ENCODE measurements at regions not wholly inside any gene's neighbourhood (a gene's known extent, or its start where the extent isn't known, plus 50 kb on each side); places are given as distances from the start of the nearest gene placed in this dataset.

DNA sequence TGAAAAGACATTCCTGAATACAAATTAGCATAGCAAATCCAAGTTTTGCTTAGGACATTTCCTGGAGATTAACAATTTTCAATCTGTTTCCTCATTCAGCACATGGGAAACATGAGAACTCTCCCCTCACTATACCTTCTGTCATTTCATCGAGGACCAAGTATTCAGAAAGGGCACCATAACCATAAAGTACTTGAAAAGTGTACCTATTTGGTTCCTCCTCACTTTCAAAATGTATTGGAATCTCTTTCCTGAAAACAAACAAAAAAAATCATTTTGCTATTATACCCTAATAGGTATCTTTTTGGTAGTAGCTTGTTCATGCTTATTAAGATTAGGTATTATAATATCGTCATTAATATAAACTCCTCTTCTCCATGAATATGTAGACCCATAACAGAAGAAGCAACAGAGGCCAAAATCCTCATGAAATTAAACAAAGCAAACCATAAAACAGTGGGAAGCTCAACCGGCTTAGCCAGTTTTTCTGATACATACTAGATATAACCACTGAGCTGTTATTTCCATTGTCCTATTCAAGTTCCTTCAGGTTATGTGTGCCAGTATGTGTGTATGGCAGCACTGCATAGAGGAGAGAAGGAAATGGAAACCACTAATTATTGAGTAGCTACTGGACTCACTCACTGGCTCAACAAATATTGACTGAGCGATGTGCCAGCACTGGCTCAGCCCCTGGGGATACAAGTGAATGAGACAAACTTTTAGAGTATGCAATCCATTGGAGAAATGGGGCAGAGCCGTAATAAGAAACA is 274.0 kb downstream of the MAFB start:
- TF ChIP-seq, protein P1, sequence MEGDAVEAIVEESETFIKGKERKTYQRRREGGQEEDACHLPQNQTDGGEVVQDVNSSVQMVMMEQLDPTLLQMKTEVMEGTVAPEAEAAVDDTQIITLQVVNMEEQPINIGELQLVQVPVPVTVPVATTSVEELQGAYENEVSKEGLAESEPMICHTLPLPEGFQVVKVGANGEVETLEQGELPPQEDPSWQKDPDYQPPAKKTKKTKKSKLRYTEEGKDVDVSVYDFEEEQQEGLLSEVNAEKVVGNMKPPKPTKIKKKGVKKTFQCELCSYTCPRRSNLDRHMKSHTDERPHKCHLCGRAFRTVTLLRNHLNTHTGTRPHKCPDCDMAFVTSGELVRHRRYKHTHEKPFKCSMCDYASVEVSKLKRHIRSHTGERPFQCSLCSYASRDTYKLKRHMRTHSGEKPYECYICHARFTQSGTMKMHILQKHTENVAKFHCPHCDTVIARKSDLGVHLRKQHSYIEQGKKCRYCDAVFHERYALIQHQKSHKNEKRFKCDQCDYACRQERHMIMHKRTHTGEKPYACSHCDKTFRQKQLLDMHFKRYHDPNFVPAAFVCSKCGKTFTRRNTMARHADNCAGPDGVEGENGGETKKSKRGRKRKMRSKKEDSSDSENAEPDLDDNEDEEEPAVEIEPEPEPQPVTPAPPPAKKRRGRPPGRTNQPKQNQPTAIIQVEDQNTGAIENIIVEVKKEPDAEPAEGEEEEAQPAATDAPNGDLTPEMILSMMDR (IDR thresholded peaks at IDR 0.05; ENCODE audit: low read depth, low read length), result no peak
- TF ChIP-seq EZH2phosphoT487 (IDR thresholded peaks at IDR 0.05; ENCODE audit: low read depth), result no peak
- H3K27me3 ChIP-seq (ENCODE audit: low read depth, low read length), result peaks cover 20% of the 10 kb centered on the region
- H3K4me2 ChIP-seq (ENCODE audit: low read length), result no peak overlapping the region
- no peaks in the 10 kb centered on the region for H4K20me1 ChIP-seq (ENCODE audit: insufficient read depth, low read length)
- no peaks in the 10 kb centered on the region for H3K9me3 ChIP-seq (ENCODE audit: insufficient read depth, low read length)
- H3K4me3 ChIP-seq (ENCODE audit: low read length), result no peak overlapping the region
- H3K9ac ChIP-seq (ENCODE audit: low read length), result no peak overlapping the region
- no peaks in the 10 kb centered on the region for H3K79me2 ChIP-seq (ENCODE audit: low read length)
- no peaks in the 10 kb centered on the region for H3K36me3 ChIP-seq (replicated peaks; ENCODE audit: low read depth, low read length)
- no peaks in the 10 kb centered on the region for H3K4me1 ChIP-seq (ENCODE audit: low read length)
- H2AFZ ChIP-seq (ENCODE audit: low read depth, low read length), result no peak overlapping the region
- no peak overlapping the region for H3K27ac ChIP-seq (ENCODE audit: low read length)

DNA sequence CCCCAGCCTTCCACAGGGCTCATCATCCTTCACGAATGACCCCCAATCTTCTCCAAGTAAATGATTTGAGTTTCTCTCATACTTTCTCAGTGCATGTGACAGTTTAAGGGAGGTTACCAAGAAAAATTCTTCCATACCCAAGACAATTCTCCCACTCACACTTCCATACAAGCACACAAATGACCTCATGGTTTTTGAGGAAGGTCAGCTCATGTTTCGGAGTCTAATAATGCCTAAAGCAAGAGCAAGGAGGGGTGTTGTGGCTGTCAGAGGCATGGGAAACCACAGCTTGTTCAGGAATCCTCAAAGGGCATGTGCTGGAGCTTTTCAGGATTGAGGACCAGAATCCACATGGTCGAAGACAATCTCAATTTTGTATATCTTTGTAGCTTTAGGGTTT is 279.0 kb downstream of the MAFB start:
- H2AFZ ChIP-seq (ENCODE audit: low read depth, low read length), result no peak overlapping the region
- no peak overlapping the region for H3K9ac ChIP-seq (ENCODE audit: low read length)
- H3K27me3 ChIP-seq (ENCODE audit: low read depth, low read length), result peaks cover 48% of the 10 kb centered on the region
- H3K27ac ChIP-seq (ENCODE audit: low read length), result no peak overlapping the region
- TF ChIP-seq, protein P1 (IDR thresholded peaks at IDR 0.05; ENCODE audit: low read depth, low read length), result no peak
- TF ChIP-seq EZH2phosphoT487 (IDR thresholded peaks at IDR 0.05; ENCODE audit: low read depth), result no peak
- H3K79me2 ChIP-seq (ENCODE audit: low read length), result no peaks in the 10 kb centered on the region
- no peak overlapping the region for H3K4me2 ChIP-seq (ENCODE audit: low read length)
- H3K4me1 ChIP-seq (ENCODE audit: low read length), result no peaks in the 10 kb centered on the region
- H3K9me3 ChIP-seq (ENCODE audit: insufficient read depth, low read length), result no peaks in the 10 kb centered on the region
- H3K4me3 ChIP-seq (ENCODE audit: low read length), result no peak overlapping the region
- H3K36me3 ChIP-seq (replicated peaks; ENCODE audit: low read depth, low read length), result no peaks in the 10 kb centered on the region
- H4K20me1 ChIP-seq (ENCODE audit: insufficient read depth, low read length), result no peaks in the 10 kb centered on the region

DNA sequence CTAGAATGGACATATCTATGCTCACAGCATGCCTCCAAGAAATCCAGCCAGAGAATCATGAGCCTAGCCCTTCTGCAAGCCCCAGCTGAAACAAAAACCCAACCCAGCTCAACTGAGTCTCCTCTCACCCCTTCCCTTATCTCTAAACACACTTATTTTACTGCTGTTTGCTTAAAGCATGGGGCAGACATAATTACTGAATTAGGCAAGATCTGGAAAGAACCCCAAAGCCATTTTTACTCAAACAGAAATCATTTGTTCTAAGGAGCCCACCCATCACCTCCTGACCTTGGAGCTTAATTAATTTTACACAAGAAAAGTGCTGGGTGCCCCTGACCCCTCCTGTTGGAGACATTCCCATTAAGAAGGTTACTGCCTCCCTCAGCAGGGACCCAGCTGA is 291.6 kb downstream of the MAFB start:
- Histone ChIP-seq H3K4me2 (ENCODE audit: low read length) (no peak overlapping the region), H3K9me3 (ENCODE audit: insufficient read depth, low read length) (0 out of 2 replicates have a peak, but pooled peaks cover 4% of the 10 kb centered on the region), H2AFZ (ENCODE audit: low read depth, low read length) (no peak overlapping the region)

More for the DNA sequence above, 291.6 kb downstream of the MAFB start:
- H3K4me1 ChIP-seq (ENCODE audit: low read length), result no peaks in the 10 kb centered on the region
- no peak overlapping the region for H3K9ac ChIP-seq (ENCODE audit: low read length)
- TF ChIP-seq, protein P1 (IDR thresholded peaks at IDR 0.05; ENCODE audit: low read depth, low read length), result no peak
- no peaks in the 10 kb centered on the region for H3K36me3 ChIP-seq (replicated peaks; ENCODE audit: low read depth, low read length)
- H3K79me2 ChIP-seq (ENCODE audit: low read length), result no peaks in the 10 kb centered on the region
- H3K4me3 ChIP-seq (ENCODE audit: low read length), result no peak overlapping the region
- no peak overlapping the region for H3K27ac ChIP-seq (ENCODE audit: low read length)
- peaks cover 45% of the 10 kb centered on the region for H3K27me3 ChIP-seq (ENCODE audit: low read depth, low read length)
- H4K20me1 ChIP-seq (ENCODE audit: insufficient read depth, low read length), result no peaks in the 10 kb centered on the region
